ENCODE measurements at regions not wholly inside any gene's neighbourhood (a gene's known extent, or its start where the extent isn't known, plus 50 kb on each side); places are given as distances from the start of the nearest gene placed in this dataset.
A peak's percentile ranks its signal among the peaks of the same experiment; 100 is the strongest.
"Not testable (repeated sequence)": the region's sequence is repeated elsewhere in the genome, so short reads cannot be mapped to it uniquely, and the experiment has no call there.

- no peak for TF ChIP-seq CTCF (conservative IDR thresholded peaks at IDR 0.05; ENCODE audit: low read depth, low read length)
- DNase-seq (ENCODE audit: low read depth), result no peak
- no peak overlapping the region for H3K4me3 ChIP-seq (ENCODE audit: low read depth, low read length)
Observed at GRCh38 chr17:64729201-64729600, 67.1 kb upstream of the SMURF2 start.

- DNase-seq (ENCODE audit: low read depth), result no peak
- H3K4me3 ChIP-seq (ENCODE audit: low read depth, low read length), result no peak overlapping the region
- no peak for TF ChIP-seq CTCF (conservative IDR thresholded peaks at IDR 0.05; ENCODE audit: low read depth, low read length)
Observed at GRCh38 chr17:64728041-64728695, 66.1 kb upstream of the SMURF2 start.

GRCh38 chr17:64726025-64726424 is 63.9 kb upstream of the SMURF2 start:
- not testable (repeated sequence) for H3K4me3 ChIP-seq (ENCODE audit: low read depth, low read length); DNase-seq (ENCODE audit: low read depth)

DNA sequence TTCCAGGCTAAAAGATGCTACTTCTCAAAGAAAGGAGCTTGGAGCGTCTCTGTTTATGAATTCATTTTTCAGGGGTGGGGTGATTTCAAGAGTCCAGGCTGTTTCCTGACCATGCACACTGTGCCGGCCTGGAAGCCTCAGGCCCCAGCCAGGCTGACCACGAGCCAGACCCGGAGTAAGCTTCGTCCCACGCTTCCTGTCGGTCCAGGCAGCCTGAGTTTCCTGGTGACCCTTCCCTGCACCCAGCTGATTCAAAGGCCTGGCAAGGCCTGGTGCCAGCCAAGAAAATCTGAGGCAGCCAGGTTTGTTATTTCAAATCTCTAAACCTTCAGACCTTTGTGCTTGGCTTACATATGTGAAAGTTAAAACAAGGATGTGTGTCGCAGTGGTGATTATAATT is 62.1 kb upstream of the SMURF2 start:
- DNase-seq (ENCODE audit: low read depth), result peak; percentile 57
- H3K4me3 ChIP-seq (ENCODE audit: low read depth, low read length), result not testable (repeated sequence)

DNA sequence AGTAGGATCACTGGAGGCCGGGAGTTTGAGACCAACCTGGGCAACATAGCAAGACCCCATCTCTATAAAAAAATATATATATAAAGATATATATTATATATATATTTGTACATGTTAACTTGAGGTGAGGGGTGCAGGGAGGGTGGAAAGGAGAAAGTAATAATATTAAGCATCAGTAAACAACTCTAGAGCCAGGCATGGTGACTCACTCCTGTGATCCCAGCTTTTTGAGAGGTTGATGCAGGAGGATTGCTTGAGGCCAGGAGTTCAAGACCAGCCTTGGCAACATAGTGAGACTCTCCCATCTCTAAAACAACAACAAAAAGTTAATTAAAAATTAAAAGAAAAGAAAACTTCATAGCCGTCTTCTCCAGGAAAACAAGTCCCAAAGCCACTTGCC is 61.7 kb upstream of the SMURF2 start:
- no peak for TF ChIP-seq CTCF (conservative IDR thresholded peaks at IDR 0.05; ENCODE audit: low read depth, low read length)
- no peak for DNase-seq (ENCODE audit: low read depth)

DNA sequence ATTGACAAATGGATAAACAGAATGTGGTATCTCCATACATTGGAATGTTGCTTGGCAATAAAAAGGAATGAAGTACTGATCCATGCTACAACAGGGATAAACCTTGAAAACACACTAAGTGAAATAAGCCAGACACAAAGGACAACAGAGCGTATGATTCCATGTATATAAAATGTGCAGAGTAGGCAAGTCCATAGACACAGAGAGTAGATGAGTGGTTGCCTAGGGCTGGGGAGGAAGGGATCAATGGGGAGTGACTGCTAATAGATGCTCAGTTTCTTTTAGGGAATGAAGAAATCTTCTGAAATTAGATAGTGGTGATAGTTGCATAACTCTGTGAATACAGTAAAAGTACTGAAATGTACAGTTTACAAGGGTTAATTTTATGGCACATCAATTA is 59.4 kb upstream of the SMURF2 start:
- H3K4me3 ChIP-seq (ENCODE audit: low read depth, low read length); DNase-seq (ENCODE audit: low read depth): not testable (repeated sequence)

More for the DNA sequence above, 61.7 kb upstream of the SMURF2 start:
- H3K4me3 ChIP-seq (ENCODE audit: low read depth, low read length), result no peak overlapping the region

DNA sequence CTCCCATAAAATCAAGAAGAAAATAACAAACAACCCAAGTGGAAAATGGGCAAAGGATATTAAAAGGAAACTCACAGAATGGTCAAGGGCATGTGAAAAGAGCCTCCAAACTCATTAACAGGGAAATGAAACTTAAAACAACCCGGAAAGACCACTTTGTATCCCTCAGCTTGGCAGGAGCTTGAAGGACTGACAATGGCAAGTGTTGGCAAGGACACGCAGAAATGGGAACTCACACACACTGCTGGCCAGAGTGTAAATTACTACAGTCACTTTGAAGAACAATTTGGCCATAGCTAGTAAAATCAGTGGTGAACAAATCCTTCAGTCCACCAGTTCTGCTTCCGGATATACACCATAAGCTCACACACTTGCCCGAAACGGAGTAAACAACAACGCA is 58.1 kb upstream of the SMURF2 start:
- H3K4me3 ChIP-seq (ENCODE audit: low read depth, low read length); DNase-seq (ENCODE audit: low read depth): not testable (repeated sequence)

- H3K4me3 ChIP-seq (ENCODE audit: low read depth, low read length), result not testable (repeated sequence)
Observed at GRCh38 chr17:64719517-64719916, 57.4 kb upstream of the SMURF2 start.

GRCh38 chr17:64718816-64719215 is 56.7 kb upstream of the SMURF2 start:
- not testable (repeated sequence) for H3K4me3 ChIP-seq (ENCODE audit: low read depth, low read length); DNase-seq (ENCODE audit: low read depth)

More at GRCh38 chr17:64719517-64719916, 57.4 kb upstream of the SMURF2 start:
- not testable (repeated sequence) for DNase-seq (ENCODE audit: low read depth)

GRCh38 chr17:64718058-64718457 is 56.0 kb upstream of the SMURF2 start:
- H3K4me3 ChIP-seq (ENCODE audit: low read depth, low read length), result no peak overlapping the region
- DNase-seq (ENCODE audit: low read depth), result no peak
- TF ChIP-seq CTCF (conservative IDR thresholded peaks at IDR 0.05; ENCODE audit: low read depth, low read length), result no peak

GRCh38 chr17:64716496-64716895 is 54.4 kb upstream of the SMURF2 start:
- not testable (repeated sequence) for DNase-seq (ENCODE audit: low read depth); H3K4me3 ChIP-seq (ENCODE audit: low read depth, low read length)

DNA sequence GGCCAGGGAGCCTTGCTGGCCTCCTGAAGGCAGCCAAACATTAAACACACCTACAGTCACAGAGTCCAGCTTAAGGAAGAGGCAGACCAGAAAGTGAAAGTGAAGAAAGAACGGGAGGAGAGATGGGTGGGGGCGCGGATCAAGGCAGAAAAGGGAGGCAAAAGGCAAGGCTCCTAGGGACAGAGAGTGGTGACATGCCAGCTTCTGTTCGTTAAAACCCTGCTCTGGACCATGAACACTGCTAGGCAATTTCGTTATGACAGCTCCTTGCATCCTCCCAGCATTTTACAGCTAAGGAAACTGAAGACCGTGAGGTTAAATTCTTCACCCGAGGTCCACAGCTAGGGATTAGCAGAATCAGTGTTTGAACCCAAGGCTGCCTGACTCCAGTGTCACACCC is 51.7 kb upstream of the SMURF2 start:
- H3K4me3 ChIP-seq (ENCODE audit: low read depth, low read length); DNase-seq (ENCODE audit: low read depth): not testable (repeated sequence)
